IPS-20b (cell line): ENCODE measurements at regions not wholly inside any gene's neighbourhood (a gene's known extent, or its start where the extent isn't known, plus 50 kb on each side); places are given as distances from the start of the nearest gene placed in this dataset.

Source experiments
- H3K27ac ChIP-seq: one replicate; pipeline ENCODE4 v1.5.1; 2013; ENCODE audit warnings: low read length
- H3K27me3 ChIP-seq: 2 replicates; pipeline ENCODE4 v1.6.1; 2013; ENCODE audit warnings: mild to moderate bottlenecking, low read length, inconsistent platforms; ENCODE audit not compliant: insufficient read depth
- H3K36me3 ChIP-seq: 2 replicates; pipeline ENCODE4 v1.6.1; 2013; ENCODE audit warnings: low read depth, mild to moderate bottlenecking, inconsistent platforms, low read length, moderate library complexity; ENCODE audit not compliant: insufficient read depth
- H3K4me1 ChIP-seq: 2 replicates; pipeline ENCODE4 v1.6.1; 2013; ENCODE audit warnings: mild to moderate bottlenecking, control low read depth, inconsistent platforms, low read length, moderate library complexity; ENCODE audit not compliant: insufficient read depth
- H3K4me3 ChIP-seq: 2 replicates; pipeline ENCODE4 v1.5.1; 2013; ENCODE audit warnings: mild to moderate bottlenecking, low read length, inconsistent platforms
- H3K9ac ChIP-seq: 2 replicates; pipeline ENCODE4 v1.6.1; 2013; ENCODE audit warnings: low read depth, mild to moderate bottlenecking, inconsistent platforms, low read length, moderate library complexity
- H3K9me3 ChIP-seq: 2 replicates; pipeline ENCODE4 v1.6.1; 2013; ENCODE audit warnings: mild to moderate bottlenecking, low read depth, low read length, inconsistent platforms; ENCODE audit not compliant: insufficient read depth

DNA sequence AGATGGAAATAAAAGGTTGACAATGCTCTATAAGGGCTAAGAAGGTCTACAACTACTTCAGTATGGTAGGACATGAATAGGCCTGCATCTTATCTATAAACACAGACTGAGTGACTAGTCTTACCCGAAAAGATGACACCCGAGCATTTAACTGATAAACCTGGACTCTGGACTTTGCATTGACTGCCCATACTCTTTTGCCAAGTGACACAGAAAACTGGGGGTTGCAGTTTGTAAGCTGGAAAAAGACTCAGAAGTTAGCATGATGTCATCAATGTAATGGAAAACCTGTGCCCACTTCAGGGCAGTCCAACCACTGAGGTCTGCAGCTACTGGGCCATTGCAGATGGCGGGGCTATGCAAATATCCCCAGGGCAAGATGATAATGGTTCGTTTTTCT is 258.3 kb upstream of the NEGR1 start:
- Histone ChIP-seq H3K9ac (no peak overlapping the region), H3K36me3 (no peaks in the 10 kb centered on the region), H3K4me1 (no peaks in the 10 kb centered on the region), H3K27ac (no peak overlapping the region), H3K4me3 (no peak overlapping the region), H3K27me3 (no peaks in the 10 kb centered on the region), H3K9me3 (no peaks in the 10 kb centered on the region; the same call in 1 of the 2 replicates)

DNA sequence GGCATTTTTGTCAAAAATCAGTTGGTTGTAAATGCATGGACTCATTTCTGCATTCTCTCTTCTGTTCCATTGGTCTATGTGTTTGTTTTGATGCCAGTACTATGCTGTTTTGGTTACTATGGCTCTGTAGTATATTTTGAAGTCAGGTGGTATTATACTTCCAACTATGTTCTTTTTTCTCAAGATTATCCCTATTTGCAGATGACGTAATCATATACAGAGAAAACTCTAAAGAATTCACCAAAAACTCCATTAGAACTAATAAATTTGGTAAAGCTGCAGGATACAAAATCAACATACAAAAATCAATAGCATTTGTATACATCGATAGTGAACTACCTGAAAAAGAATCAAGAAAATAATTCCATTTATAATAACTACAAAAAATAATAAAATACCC is 253.1 kb upstream of the NEGR1 start:
- Histone ChIP-seq H3K4me3 (no peak overlapping the region), H3K9me3 (no peaks in the 10 kb centered on the region), H3K27ac (no peak overlapping the region), H3K27me3 (no peaks in the 10 kb centered on the region), H3K9ac (no peak overlapping the region), H3K4me1 (no peaks in the 10 kb centered on the region), H3K36me3 (no peaks in the 10 kb centered on the region)

- Histone ChIP-seq H3K9me3 (no peaks in the 10 kb centered on the region), H3K27ac (no peak overlapping the region), H3K4me1 (no peaks in the 10 kb centered on the region), H3K27me3 (no peaks in the 10 kb centered on the region), H3K36me3 (no peaks in the 10 kb centered on the region), H3K9ac (no peak overlapping the region), H3K4me3 (no peak overlapping the region)
These were observed 248.3 kb upstream of the NEGR1 start for GRCh38 chr1:72530646-72531045.

DNA sequence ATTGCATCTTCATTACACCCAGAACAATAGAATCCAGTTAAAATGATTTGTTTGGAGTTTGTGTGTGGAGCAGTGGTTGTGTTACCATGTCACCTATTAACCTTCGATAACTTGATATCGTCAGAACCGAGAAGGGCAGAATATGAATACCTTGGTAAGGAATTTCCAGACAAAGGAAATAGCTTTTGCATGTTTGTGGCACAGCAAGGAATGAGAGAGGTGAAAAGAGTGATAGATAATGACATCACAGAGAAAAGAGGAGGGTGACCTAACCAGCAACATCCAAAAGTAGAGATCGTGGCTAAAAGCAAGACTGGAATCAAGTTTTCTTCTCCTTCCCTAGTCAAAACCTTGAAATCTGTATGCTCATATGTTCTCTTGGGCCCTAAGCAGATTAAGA is 244.6 kb upstream of the NEGR1 start:
- H3K4me3 ChIP-seq = no peak overlapping the region
- no peak overlapping the region for H3K9ac ChIP-seq
- H3K36me3 ChIP-seq = no peaks in the 10 kb centered on the region
- no peaks in the 10 kb centered on the region for H3K27me3 ChIP-seq
- H3K27ac ChIP-seq = no peak overlapping the region
- H3K4me1 ChIP-seq = no peaks in the 10 kb centered on the region
- H3K9me3 ChIP-seq = no peaks in the 10 kb centered on the region

DNA sequence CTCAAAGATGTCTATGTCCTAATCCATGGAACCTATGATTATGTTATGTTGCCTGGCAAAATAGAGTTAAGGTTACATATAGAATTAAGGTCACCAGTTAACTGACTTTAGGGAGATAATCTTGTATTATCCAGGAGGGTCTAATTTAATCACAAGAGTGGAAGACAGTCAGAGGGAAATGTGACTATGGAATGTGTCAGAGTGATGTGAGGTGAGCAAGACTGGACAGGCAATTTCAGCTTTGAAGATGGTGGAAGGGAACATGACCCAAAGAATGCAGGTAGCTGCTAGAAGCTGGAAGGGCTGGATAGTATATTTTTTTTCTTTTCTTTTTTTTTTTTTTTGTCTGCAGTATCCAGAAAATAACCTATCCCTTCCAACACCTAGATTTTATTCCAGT is 241.7 kb upstream of the NEGR1 start:
- H3K27me3 ChIP-seq = no peaks in the 10 kb centered on the region
- H3K4me1 ChIP-seq = no peaks in the 10 kb centered on the region
- H3K4me3 ChIP-seq = no peak overlapping the region
- H3K27ac ChIP-seq = no peak overlapping the region
- H3K9ac ChIP-seq = no peak overlapping the region
- no peaks in the 10 kb centered on the region for H3K36me3 ChIP-seq
- no peaks in the 10 kb centered on the region for H3K9me3 ChIP-seq

DNA sequence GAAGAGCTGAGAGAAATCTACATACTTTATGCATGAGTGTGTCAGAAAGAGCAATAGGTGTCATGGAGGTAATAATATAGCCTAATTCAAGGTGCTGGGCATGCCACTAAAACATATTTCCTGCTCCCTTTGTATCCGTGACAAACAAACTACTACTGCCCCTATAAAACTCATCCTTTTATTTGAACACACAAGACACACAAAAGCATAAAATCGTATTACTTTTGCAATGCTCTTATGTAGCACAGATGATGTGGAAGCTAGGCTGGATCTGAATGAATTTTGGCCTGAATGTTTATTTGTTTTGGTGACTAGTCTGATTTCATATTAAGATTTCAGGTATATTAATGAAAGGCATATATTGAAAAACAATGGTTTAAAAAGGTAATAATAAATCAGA is 239.3 kb upstream of the NEGR1 start:
- Histone ChIP-seq H3K4me1 (no peaks in the 10 kb centered on the region), H3K27me3 (no peaks in the 10 kb centered on the region), H3K27ac (no peak overlapping the region), H3K36me3 (no peaks in the 10 kb centered on the region), H3K4me3 (no peak overlapping the region), H3K9me3 (no peaks in the 10 kb centered on the region), H3K9ac (no peak overlapping the region)

GRCh38 chr1:72516826-72517225 is 234.5 kb upstream of the NEGR1 start:
- peaks cover 4% of the 10 kb centered on the region for H3K4me1 ChIP-seq
- H3K9ac ChIP-seq = no peak overlapping the region
- H3K4me3 ChIP-seq = no peak overlapping the region
- no peaks in the 10 kb centered on the region for H3K27me3 ChIP-seq
- no peak overlapping the region for H3K27ac ChIP-seq
- H3K9me3 ChIP-seq = no peaks in the 10 kb centered on the region
- no peaks in the 10 kb centered on the region for H3K36me3 ChIP-seq

DNA sequence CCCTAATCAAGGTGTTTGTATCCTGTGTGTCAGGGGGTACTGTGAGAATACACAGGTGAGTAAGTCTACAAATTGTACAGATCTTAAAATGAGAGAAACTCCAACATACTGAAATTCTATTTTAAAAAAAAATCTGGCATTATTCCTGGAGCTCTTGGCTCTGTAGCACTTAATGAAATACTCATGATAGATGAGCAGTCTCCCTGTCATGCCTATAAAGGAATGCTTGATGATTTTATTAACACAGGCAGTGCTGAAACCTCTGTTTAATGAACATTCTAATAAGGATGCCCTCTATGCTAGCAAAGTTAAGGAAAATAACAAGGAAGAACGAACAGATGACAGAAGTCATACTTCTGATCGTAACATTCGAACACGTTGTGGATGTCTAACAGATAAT is 233.9 kb upstream of the NEGR1 start:
- H3K27me3 ChIP-seq = no peaks in the 10 kb centered on the region
- H3K36me3 ChIP-seq = no peaks in the 10 kb centered on the region
- H3K4me3 ChIP-seq = no peak overlapping the region
- peaks cover 9% of the 10 kb centered on the region for H3K4me1 ChIP-seq
- no peak overlapping the region for H3K27ac ChIP-seq
- no peaks in the 10 kb centered on the region for H3K9me3 ChIP-seq
- no peak overlapping the region for H3K9ac ChIP-seq

DNA sequence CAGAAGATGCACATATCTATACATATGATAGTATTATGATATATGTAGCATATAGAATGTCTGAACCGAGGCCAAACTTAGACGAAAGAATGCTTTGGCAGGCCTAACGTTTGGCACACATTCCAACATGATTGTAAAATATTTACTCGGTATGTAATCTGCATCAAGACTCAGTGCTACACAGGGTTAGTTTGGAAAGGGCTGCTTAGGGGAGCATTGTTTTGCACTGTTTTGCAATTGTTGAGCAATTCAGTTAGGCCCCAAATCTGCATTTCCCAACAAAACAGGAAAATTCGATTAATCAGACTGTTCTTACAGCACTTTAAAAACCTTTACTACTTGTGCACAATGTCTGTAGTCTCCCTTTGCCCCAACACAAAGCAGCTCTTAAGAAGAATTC is 216.0 kb upstream of the NEGR1 start:
- H3K27ac ChIP-seq = no peak overlapping the region
- H3K27me3 ChIP-seq = no peaks in the 10 kb centered on the region
- H3K4me1 ChIP-seq = no peaks in the 10 kb centered on the region
- no peak overlapping the region for H3K4me3 ChIP-seq
- H3K9me3 ChIP-seq = no peaks in the 10 kb centered on the region
- H3K36me3 ChIP-seq = no peaks in the 10 kb centered on the region
- no peak overlapping the region for H3K9ac ChIP-seq

DNA sequence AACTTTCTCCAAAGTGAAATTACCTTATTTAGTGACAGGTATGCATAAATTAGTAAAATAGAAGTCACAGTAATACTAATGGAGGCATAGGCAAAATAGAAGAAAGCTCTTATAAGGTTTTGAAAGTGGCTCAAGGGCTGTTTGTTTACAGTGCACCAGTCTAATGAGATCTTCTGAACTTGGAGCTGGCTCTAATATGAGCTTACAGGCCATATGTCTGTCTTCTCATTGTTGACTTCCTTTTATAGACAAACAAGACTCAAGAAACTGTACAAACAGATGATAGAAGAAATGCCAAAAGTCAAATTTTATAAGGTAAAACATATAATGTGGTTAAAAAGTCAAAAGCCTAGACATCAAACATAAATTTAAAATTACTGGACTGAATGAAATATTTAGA is 207.5 kb upstream of the NEGR1 start:
- no peak overlapping the region for H3K27ac ChIP-seq
- peaks cover 5% of the 10 kb centered on the region for H3K4me1 ChIP-seq
- no peak overlapping the region for H3K9ac ChIP-seq
- H3K9me3 ChIP-seq = no peaks in the 10 kb centered on the region
- H3K36me3 ChIP-seq = no peaks in the 10 kb centered on the region
- no peaks in the 10 kb centered on the region for H3K27me3 ChIP-seq
- H3K4me3 ChIP-seq = no peak overlapping the region

GRCh38 chr1:72485801-72486200 is 203.5 kb upstream of the NEGR1 start:
- Histone ChIP-seq H3K4me3 (no peak overlapping the region), H3K27ac (no peak overlapping the region), H3K27me3 (no peaks in the 10 kb centered on the region), H3K9ac (no peak overlapping the region), H3K9me3 (no peaks in the 10 kb centered on the region; the same call in 1 of the 2 replicates), H3K4me1 (peaks cover 5% of the 10 kb centered on the region), H3K36me3 (no peaks in the 10 kb centered on the region)

- H3K9me3 ChIP-seq = no peaks in the 10 kb centered on the region; the same call in 1 of the 2 replicates
- H3K4me1 ChIP-seq = no peaks in the 10 kb centered on the region
- H3K27ac ChIP-seq = no peak overlapping the region
- no peaks in the 10 kb centered on the region for H3K27me3 ChIP-seq
- no peak overlapping the region for H3K4me3 ChIP-seq
- H3K9ac ChIP-seq = no peak overlapping the region
- H3K36me3 ChIP-seq = no peaks in the 10 kb centered on the region
These were observed 201.6 kb upstream of the NEGR1 start for GRCh38 chr1:72483846-72484357.
